ENCODE measurements at regions not wholly inside any gene's neighbourhood (a gene's known extent, or its start where the extent isn't known, plus 50 kb on each side); places are given as distances from the start of the nearest gene placed in this dataset.

- no peak for TF ChIP-seq CTCF (IDR thresholded peaks at IDR 0.05)
- TF ChIP-seq POLR2AphosphoS5 (IDR thresholded peaks at IDR 0.05; ENCODE audit: insufficient read depth in 1 of 2, low read depth in 1 of 2): no peak
- no peak for TF ChIP-seq POLR2A (IDR thresholded peaks at IDR 0.05)
Observed at GRCh38 chr10:89904755-89905154, 203.4 kb downstream of the KIF20B start.

Measured in vagina (tissue), 2 donors.